Right lobe of liver (tissue), 6 donors: ENCODE measurements at regions not wholly inside any gene's neighbourhood (a gene's known extent, or its start where the extent isn't known, plus 50 kb on each side); places are given as distances from the start of the nearest gene placed in this dataset.
"Not testable (repeated sequence)": the region's sequence is repeated elsewhere in the genome, so short reads cannot be mapped to it uniquely, and the experiment has no call there.

Experiments used
- ATAC-seq, 4 donors: fragments of 200-7000 bp; cut with Tn5 transposase; one replicate each; pipeline ENCODE4 v1.9.1; 2020; ENCODE audit warnings: mild to moderate bottlenecking in 4 of 4, moderate library complexity in 4 of 4
- DNase-seq, 3 donors: peaks; one replicate each; pipeline ENCODE4 v3.0.0-alpha.2; 2020
- H3K27ac ChIP-seq, 3 donors: fragments of 200-600 bp; one replicate each; pipeline ENCODE4 v1.8.0; 2022
- H3K27me3 ChIP-seq, 2 donors: fragments of 200-600 bp; one replicate each; pipeline ENCODE4 v1.8.0; 2022
- H3K36me3 ChIP-seq, 4 donors: fragments of 200-600 bp; sonication (generic) in 1 of 4; one replicate each; pipeline versions ENCODE4 v1.5.1 to v1.8.0; 2017 to 2022; ENCODE audit warnings: control low read depth in 1 of 4
- H3K4me1 ChIP-seq, 4 donors: fragments of 200-600 bp; sonication (generic) in 1 of 4; one replicate each; pipeline versions ENCODE4 v1.5.1 to v1.8.0; 2017 to 2022; ENCODE audit warnings: control low read depth in 1 of 4
- H3K4me3 ChIP-seq, 3 donors: fragments of 200-600 bp; one replicate each; pipeline ENCODE4 v1.8.0; 2022
- H3K9me3 ChIP-seq, 4 donors: fragments of 200-600 bp; sonication (generic) in 1 of 4; one replicate each; pipeline versions ENCODE4 v1.5.1 to v1.8.0; 2017 to 2022; ENCODE audit warnings: control low read depth in 1 of 4
- POLR2A ChIP-seq: fragments of 450-650 bp; IDR thresholded peaks from one replicate; pipeline ENCODE4 v1.6.1; 2017; ENCODE audit warnings: antibody characterized with exemption, mild to moderate bottlenecking
- WGBS: methylation state at CpG from one replicate; pipeline ENCODE4 v1.1.6; 2018; ENCODE audit warnings: low coverage, low lambda C conversion rate; ENCODE audit not compliant: insufficient coverage; ENCODE audit errors: missing lambda C conversion rate; 5-methylcytosine and 5-hydroxymethylcytosine counted together
- intact Hi-C, 2 donors: fragments of 100-400 bp; cut with DNase I; formaldehyde crosslinking; loops; one replicate each; pipeline versions ENCODE4 v1.11.2 to v1.14.1; 2022
- TF ChIP-seq, protein P1 (sequence below), 4 donors: fragments of 200-600 bp in 3 of 4; fragments of 450-650 bp in 1 of 4; IDR thresholded peaks; one replicate each; pipeline versions ENCODE4 v1.5.1 to v1.8.0; 2016 to 2022; ENCODE audit warnings: antibody characterized with exemption in 4 of 4, mild to moderate bottlenecking in 2 of 4
- donor health status: DM: no; HTN: yes; CAD: no.
- donor health status: DM: no; HTN: no; CAD: no.
- donor health status: DM: no; HTN: no; CAD: no.
- donor health status: DM: no; HTN: yes; CAD: no.
- donor health status: DM: no; HTN: yes; CAD: no.

DNA sequence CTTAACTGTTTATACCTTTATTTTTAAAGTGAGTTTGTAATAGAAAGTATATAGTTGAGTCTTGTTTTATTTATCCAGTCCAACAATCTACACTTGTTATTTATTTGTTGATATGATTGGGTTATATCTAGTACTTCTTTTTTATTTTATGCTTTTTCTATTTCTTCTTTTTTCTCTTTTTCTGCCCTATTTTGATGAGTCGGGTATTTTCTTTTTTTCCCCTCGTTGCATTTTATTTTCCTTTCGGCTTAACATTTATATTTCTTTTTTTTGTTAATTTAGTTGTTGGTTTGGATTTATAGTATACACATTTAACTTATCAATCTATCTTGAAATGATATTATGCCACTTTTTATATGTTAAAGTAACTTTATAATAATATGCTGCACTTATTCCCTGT is 111.7 kb upstream of the IZUMO3 start:
- Histone ChIP-seq H3K4me1 (no peaks in the 10 kb centered on the region), H3K9me3 (no peaks in the 10 kb centered on the region), H3K27ac (no peak overlapping the region), H3K4me3 (no peak overlapping the region), H3K36me3 (no peaks in the 10 kb centered on the region), H3K27me3 (no peaks in the 10 kb centered on the region)
- ATAC-seq = no peak
- intact Hi-C loops = no loop called here
- WGBS = 48% methylated on average over 3 of the region's 3 CpGs
- no peak for TF ChIP-seq POLR2A
- TF ChIP-seq, protein P1, sequence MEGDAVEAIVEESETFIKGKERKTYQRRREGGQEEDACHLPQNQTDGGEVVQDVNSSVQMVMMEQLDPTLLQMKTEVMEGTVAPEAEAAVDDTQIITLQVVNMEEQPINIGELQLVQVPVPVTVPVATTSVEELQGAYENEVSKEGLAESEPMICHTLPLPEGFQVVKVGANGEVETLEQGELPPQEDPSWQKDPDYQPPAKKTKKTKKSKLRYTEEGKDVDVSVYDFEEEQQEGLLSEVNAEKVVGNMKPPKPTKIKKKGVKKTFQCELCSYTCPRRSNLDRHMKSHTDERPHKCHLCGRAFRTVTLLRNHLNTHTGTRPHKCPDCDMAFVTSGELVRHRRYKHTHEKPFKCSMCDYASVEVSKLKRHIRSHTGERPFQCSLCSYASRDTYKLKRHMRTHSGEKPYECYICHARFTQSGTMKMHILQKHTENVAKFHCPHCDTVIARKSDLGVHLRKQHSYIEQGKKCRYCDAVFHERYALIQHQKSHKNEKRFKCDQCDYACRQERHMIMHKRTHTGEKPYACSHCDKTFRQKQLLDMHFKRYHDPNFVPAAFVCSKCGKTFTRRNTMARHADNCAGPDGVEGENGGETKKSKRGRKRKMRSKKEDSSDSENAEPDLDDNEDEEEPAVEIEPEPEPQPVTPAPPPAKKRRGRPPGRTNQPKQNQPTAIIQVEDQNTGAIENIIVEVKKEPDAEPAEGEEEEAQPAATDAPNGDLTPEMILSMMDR (IDR thresholded peaks at IDR 0.05) = no peak
- no peak for DNase-seq

DNA sequence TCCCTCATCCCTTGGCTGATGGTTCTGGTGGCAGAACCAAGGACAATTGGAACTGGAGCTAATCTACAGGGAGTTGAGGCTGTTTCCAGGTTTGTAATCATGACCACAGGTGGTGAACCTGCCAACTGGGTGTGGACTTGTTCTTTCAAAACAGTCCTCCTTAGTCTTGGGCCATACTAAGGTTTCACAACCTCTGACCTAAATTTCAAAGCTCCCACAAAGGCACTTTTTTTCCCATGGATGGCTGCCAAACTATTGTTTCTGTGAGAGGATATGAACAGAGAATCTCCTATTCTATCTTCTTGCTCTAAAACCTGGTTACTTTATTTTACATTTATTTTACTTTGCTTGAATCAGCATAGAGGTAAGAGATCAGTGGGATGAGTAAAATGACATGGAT is 106.5 kb upstream of the IZUMO3 start:
- DNase-seq (no peak), ATAC-seq (no peak)
- no peaks in the 10 kb centered on the region for H3K4me1 ChIP-seq
- no peaks in the 10 kb centered on the region for H3K36me3 ChIP-seq
- intact Hi-C loops = no loop called here
- H3K27me3 ChIP-seq = no peaks in the 10 kb centered on the region
- no peaks in the 10 kb centered on the region for H3K9me3 ChIP-seq
- TF ChIP-seq, protein P1 (IDR thresholded peaks at IDR 0.05) = no peak
- TF ChIP-seq POLR2A = no peak
- no peak overlapping the region for H3K4me3 ChIP-seq
- H3K27ac ChIP-seq = no peak overlapping the region

DNA sequence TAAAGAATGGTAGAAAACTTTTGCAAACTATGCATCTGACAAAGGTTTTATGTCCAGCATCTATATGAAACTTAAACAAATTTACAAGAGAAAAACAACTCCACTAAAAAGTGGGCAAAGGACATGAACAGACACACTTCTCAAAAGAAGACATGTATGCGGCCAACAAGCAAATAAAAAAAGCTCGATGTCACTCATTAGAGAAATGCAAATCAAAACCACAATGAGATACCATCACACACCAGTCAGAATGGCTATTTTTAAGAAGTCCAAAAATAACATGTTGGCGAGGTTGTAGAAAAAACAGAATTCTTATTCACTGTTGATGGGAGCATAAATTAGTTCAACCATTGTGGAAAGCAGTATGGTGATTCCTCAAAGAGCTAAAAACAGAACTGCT is 83.1 kb upstream of the IZUMO3 start:
- ATAC-seq, H3K4me3 ChIP-seq, H3K9me3 ChIP-seq, H3K36me3 ChIP-seq, H3K4me1 ChIP-seq, H3K27ac ChIP-seq, DNase-seq, H3K27me3 ChIP-seq: not testable (repeated sequence)
- intact Hi-C loops = loop anchor here in 1 of 2 donors (10.0 kb wide), 1 partner anchor 46 kb away; no protein-coding TSS in a partner anchor
- WGBS = 44% methylated on average over 3 of the region's 3 CpGs

DNA sequence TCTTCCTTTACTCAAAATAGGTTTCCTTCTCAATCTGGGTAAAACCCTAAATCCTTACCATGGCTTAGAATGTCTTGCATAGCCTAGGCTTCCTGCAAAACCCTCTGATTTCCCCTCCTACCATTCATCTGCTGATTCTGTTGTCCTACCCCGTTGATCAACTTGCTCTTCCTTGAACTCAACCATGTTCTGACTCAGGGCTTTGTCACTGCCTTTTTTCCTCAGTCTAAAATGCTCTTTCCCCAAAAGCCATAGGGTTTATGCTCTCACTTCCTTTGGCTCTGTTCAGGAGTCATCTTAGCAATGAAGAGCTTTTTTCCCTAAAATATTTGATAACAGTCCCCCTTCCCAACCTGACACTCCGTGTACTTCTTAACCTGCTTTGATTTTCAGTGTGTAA is 79.4 kb upstream of the IZUMO3 start:
- intact Hi-C loops = loop anchor here in 1 of 2 donors (10.0 kb wide), 1 partner anchor 50 kb away; no protein-coding TSS in a partner anchor

DNA sequence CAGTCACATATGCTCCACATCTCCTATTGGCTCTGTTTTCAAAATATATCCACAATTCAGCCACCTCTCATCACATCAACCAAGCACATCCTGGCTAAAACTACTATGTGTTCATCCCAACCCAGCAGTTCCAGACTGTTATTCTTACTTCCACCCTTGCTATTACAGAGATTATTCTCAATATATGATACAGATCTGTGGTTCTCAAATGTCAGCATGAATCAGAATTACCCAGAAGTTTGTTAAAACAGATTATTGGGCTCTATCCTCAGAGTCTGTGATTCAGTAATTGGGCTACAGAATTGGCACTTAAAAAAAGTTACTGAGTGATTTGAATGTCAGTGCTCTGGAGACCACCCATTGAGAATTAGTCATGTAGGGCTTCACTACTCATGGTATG is 78.8 kb upstream of the IZUMO3 start:
- no peak for TF ChIP-seq POLR2A
- TF ChIP-seq, protein P1 (IDR thresholded peaks at IDR 0.05) = no peak
- no peaks in the 10 kb centered on the region for H3K27me3 ChIP-seq
- ATAC-seq (no peak), DNase-seq (no peak)
- H3K36me3 ChIP-seq = no peaks in the 10 kb centered on the region
- no peak overlapping the region for H3K27ac ChIP-seq
- no peaks in the 10 kb centered on the region for H3K4me1 ChIP-seq
- no peaks in the 10 kb centered on the region for H3K9me3 ChIP-seq
- no peak overlapping the region for H3K4me3 ChIP-seq
- intact Hi-C loops = loop anchor here in 1 of 2 donors (10.0 kb wide), 1 partner anchor 50 kb away; no protein-coding TSS in a partner anchor

More for the DNA sequence above, 79.4 kb upstream of the IZUMO3 start:
- H3K9me3 ChIP-seq = no peaks in the 10 kb centered on the region
- H3K4me1 ChIP-seq = no peaks in the 10 kb centered on the region
- TF ChIP-seq, protein P1 (IDR thresholded peaks at IDR 0.05) = no peak
- no peak for TF ChIP-seq POLR2A
- ATAC-seq = no peak
- no peaks in the 10 kb centered on the region for H3K27me3 ChIP-seq
- no peak overlapping the region for H3K4me3 ChIP-seq
- WGBS = 24% methylated on average over 2 of the region's 2 CpGs
- no peaks in the 10 kb centered on the region for H3K36me3 ChIP-seq
- DNase-seq = no peak
- H3K27ac ChIP-seq = no peak overlapping the region
